Pons (tissue), 1 donor: ENCODE measurements at regions not wholly inside any gene's neighbourhood (a gene's known extent, or its start where the extent isn't known, plus 50 kb on each side); places are given as distances from the start of the nearest gene placed in this dataset.

Source experiments
- DNase-seq: peaks from one replicate; pipeline ENCODE4 v3.0.0-alpha.2; 2016; ENCODE audit warnings: low spot score

DNA sequence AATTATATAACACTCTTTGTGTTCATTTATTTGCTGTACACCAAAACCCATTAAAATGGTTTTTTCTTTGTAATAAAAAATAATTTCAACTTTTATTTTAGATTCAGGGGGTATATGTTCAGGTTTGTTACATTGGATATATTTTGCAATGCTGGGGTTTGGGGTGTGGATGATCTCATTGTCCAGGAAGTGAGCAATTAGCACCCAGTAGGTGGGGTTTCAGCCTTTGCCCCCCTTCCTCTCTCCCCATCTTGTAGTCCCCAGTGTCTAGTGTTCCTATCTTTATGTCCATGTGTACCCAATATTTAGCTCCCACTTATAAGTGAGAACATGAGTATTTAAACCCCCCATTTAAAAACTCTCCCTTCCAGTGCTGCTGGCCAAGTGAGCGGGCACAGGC is 184.6 kb downstream of the RHOU start:
- DNase-seq = no peak

- no peak for DNase-seq
Observed at GRCh38 chr1:228920831-228921230, 185.6 kb downstream of the RHOU start.

DNA sequence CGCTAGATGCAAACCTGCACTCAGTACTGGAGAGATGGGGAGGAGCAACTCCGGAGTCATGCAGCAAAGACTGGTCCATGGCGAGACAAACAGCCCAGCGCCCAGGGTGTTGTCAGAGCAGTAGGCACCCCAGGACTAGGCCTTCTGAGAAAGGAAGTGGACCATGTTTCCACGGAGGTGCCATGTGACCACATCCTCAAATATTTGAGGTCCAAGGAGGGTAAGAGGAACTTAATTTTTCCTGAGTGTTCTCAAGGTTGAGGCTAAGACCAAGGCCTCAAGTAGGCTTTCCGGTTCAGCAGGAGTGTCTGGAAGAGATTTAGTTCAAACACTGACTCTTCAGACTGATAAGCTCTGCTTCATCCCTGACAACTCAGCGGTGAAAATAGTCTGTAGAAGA is 186.2 kb downstream of the RHOU start:
- DNase-seq = peak; percentile 70

DNA sequence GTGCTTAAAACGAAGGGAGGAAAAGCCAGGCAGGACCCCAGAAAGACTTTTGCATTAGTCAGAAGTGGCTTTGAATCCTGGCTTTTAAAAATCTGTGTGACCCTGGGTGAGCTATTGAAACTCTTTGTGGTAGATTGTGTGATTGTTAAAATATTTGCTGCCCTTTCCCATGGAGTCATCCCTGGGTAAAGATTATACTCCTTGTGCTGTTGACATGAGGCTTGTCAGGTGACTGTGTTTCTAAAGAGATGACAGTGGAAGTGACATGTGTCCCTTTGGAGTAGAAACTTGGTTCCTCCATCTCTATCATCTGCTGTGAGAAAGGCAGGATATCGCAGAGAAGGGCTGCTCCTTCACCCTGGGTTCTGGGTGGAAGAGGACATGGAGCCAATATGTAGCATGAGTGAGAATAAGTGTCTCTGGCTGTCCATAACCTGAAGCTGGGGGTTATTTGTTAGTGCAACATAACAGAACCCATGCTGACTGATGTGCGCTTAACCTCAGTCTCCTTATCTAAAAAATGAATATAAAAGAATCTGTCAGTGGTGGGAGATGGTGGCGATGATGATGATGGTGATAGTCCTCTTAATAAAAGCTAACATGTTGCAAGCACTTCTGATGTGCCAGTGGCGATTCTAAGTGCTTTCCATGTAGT is 187.6 kb downstream of the RHOU start:
- DNase-seq = no peak

- no peak for DNase-seq
Observed at GRCh38 chr1:228923973-228924686, 188.9 kb downstream of the RHOU start.

- no peak for DNase-seq
Observed at GRCh38 chr1:228925691-228926090, 190.4 kb downstream of the RHOU start.

GRCh38 chr1:228927421-228927820 is 192.1 kb downstream of the RHOU start:
- no peak for DNase-seq

DNA sequence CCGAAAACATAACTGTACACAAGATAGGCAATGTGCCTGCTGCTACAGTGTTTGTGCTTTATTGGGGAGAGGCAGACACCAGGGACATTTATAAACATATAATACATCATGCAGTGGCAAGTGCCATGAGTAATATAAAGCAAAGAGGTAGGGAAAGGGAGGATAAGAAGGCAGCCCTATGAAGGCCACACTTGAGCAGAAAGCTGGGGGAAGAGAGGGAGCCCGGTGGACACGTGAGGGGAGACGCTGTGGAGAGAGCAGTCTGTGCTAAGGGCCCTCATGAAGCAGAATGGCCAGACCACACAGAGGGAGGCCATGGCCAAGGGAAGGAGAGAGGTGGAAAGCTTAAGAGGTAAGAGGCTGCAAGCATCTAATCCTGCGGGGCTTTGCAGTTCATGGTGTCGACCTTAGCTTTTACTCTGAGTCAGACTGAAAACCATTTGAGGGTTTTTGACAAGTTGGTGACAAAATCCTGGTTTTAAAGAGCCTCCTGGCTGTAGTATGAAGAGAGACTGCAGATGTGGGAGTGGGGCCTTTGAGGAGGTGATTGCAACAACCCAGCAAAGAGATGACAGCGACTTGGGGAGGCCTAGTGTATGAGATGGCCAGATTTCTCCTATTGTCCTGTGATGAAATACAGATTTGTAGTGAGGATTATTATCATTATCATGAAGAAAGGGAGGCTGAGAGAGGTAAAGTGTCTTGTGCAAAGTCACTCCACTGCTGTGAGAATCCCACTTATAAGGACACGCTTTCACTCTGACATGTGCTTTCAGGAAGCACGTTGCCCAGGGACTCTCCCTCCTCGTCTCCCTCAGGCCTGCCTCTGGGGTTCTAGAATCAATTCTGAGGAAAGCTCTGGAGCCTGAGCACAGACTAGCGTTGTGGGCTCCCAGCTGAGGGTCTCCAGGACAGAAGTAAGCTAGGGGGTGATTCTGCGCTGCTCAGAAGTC is 192.9 kb downstream of the RHOU start:
- DNase-seq = no peak

DNA sequence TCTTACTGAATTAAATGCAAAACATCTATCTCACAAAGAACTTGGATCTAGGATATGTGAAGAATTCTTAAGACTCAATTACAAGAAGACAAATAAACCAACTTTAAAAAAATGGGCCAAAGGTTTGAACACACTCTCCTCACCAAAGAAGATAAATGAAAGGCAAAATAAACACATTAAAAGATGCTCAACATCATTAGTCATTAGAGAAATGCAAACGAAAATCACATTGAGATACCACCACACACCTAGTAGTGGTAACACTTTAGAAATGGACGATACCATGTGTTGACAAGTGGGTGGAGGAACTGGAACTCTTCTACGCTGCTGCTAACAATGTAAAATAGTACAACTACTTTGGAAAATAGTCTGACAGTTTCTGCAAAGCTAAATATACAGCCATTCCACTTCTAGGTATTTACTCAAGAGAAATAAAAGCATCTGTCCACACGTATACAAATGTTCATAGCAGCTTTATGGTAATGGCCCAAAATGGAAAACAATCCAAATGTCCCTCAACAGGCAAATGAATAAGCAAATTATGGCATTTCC is 194.3 kb downstream of the RHOU start:
- DNase-seq = no peak

DNA sequence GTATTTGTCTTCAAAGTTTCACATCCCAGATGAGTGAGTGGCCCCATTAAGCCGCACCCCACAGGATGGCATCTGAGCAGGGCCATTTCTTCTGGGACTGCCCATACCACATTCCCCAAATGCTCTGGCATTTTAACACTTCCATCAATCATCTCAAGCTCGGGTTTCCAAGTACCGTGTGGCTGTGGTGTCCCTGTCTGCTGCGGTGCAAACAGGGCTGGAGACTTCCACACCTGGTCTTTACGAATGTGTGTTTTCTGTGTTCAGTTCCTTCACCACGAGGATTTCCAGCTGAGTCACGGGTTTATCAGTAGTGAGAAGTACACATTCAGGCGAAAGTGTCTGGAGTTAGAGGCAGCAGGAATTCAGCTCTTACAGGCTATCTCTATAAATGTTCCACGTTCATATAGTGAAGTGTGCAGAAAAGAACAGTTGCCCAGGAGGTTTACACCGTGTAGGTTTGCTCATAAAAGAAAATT is 195.2 kb downstream of the RHOU start:
- no peak for DNase-seq

GRCh38 chr1:228933753-228934152 is 198.5 kb downstream of the RHOU start:
- no peak for DNase-seq

GRCh38 chr1:228935198-228935663 is 200.0 kb downstream of the RHOU start:
- DNase-seq = no peak

- no peak for DNase-seq
Observed at GRCh38 chr1:228935855-228936727, 200.8 kb downstream of the RHOU start.

DNA sequence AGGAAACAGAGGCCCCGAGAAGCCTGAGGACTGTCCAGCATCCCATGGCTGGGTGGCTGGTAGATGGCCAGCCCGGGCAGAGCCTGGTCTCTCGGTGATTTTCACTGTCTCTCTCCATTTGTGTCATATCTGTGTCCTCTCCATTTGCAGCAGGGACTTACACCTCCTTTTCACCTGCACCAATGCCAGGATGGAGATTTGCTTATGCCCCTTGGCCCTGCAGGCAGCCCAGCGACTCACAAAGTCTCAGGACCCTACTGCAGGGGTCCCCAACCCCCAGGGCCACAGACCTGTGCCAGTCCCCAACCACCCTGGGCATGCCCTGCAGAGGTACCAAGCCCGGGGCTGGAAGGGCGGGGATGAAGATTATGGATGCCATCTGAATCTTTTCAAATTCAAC is 201.6 kb downstream of the RHOU start:
- no peak for DNase-seq

DNA sequence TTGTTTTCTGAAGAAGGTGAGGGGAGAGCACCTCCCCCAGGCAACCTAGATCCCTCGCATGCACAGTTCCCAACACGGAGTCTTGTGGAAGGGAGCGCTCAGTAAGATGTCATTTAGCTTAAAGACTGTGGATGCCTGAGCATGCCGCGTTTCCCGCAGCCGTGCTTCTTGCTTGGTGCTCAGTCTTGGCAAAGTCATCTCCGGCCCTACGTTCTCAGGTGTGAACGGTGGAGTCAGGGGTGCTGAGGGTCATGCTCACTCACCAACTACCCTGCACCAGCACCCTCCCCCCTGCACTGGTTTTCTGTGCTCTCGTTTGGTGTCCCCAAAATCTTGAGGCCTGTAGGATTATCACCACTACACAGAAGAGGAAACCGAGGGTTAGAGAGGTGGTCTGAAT is 202.1 kb downstream of the RHOU start:
- no peak for DNase-seq

DNA sequence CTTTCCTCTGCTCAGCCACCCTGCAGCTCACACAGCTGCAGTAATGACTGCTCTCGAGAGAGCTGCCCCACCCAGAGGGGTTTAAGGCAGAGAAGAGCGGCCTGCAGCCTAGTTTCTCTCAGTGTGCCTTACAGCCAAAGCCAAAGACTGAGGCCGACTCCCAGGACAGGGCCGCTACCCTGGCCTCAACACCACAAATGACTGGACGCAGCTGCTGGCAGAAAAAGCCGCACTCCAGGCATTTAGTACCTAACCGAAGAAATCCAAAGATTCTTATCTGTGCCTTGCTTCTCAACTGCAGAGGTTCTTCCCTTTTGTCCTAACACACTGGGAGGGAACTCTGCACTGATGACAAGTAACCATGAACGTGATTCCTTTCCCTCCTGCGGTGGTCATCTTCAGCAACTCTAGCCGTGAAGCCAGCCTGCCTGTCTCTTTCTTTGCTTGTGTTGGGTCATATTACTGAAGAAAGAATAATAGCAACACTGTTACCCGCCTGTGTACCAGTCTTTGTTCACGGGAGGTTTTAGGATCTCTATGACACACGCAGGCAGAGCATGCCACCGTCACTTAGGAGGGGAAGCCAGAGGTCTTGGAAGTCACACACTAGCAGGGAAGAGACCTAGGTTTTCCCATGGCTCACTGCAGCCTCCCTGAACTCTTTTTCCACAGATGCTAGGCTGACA is 202.7 kb downstream of the RHOU start:
- peak; percentile 81 for DNase-seq

DNA sequence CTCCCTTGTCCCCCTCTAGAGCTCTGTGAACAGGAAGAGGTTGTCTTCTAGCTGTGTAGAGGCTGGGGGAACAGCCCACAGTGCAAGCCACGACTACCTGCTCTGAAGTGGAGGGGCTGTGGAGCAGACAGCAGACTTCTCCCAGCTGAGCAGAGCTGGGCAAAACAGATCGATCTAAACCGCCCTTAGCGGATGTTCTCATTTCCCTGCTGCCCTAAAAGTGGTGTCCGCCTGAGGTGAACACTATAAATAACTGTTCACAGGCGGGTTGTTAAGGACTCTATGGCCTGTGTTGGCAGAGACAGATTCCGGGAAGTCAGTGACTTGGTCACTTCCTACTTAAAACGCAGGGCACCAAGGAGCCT is 203.2 kb downstream of the RHOU start:
- DNase-seq = peak; percentile 64

DNA sequence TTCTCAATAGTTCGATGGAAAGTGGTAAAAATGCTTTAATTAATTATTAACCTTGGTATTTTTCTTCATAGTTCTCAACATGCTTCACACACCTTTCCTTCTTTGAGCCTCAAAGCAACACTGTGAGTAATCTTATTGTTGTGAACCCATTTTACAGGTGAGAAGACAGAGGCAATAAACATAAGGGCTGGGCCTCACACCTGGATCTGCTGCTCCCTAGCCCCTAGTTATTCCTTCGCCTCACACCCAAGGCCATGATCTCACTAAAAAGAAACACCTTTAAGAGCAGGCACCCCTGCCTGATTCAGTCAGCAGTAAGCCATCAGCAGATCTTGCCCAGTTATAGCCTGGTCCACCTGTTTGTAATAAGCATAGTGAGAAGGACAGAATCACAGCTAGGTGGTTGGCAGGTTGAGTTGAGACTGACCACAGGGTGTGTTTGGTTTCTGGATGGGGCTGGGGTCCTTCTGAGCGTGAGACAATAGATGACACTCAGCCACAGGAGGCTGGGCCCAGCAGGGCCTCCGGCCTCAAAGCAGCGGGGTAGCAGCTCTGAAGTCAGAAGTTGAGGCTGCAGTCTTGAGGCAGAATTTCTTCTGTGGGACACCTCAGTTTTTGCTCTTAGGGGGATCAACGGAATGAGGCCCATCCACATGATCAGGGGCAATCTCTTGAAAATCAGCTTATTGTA is 203.9 kb downstream of the RHOU start:
- DNase-seq = no peak

- DNase-seq = no peak
Observed at GRCh38 chr1:228939881-228940392, 204.7 kb downstream of the RHOU start.

DNA sequence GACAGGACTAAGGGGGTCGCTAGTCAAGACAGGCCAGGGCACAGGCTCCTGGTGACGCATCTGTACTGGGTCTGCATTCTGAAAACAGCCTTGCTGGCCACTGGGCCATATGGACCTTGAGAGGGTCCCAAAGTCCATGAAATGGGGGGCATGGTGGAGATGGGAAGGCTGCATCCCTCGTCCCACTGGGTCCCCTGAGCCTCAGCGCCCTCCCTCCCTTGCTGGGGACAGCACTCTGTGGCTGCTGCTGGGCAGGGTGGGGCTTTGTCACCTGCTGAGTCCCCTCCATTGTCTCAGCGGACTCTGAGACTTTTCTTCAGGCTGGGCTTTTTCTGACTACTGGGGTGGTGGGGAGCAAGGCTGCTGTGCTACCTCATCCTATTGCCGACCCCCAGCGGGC is 205.2 kb downstream of the RHOU start:
- DNase-seq = no peak
